Fibroblast of skin of left quadriceps (primary cell): ENCODE measurements at regions not wholly inside any gene's neighbourhood (a gene's known extent, or its start where the extent isn't known, plus 50 kb on each side); places are given as distances from the start of the nearest gene placed in this dataset.
"Not testable (repeated sequence)": the region's sequence is repeated elsewhere in the genome, so short reads cannot be mapped to it uniquely, and the experiment has no call there.

Source experiments
- DNase-seq, 2 experiments: peaks; one replicate each; pipeline ENCODE4 v3.0.0-alpha.2; 2013; ENCODE audit warnings: low read depth in 2 of 2

- no peak for DNase-seq
These were observed 750.2 kb downstream of the TBC1D22A start for GRCh38 chr22:47512617-47513016.

- DNase-seq = no peak
These were observed 742.5 kb downstream of the TBC1D22A start for GRCh38 chr22:47504962-47505361.

GRCh38 chr22:47498969-47499495, 736.6 kb downstream of the TBC1D22A start:
- DNase-seq = no peak

GRCh38 chr22:47497666-47498065, 735.2 kb downstream of the TBC1D22A start:
- no peak for DNase-seq

GRCh38 chr22:47495110-47495509, 732.7 kb downstream of the TBC1D22A start:
- DNase-seq = no peak

GRCh38 chr22:47488131-47488530, 725.7 kb downstream of the TBC1D22A start:
- not testable (repeated sequence) for DNase-seq

GRCh38 chr22:47486569-47487312, 724.3 kb downstream of the TBC1D22A start:
- no peak for DNase-seq

GRCh38 chr22:47484960-47485569, 722.6 kb downstream of the TBC1D22A start:
- DNase-seq = no peak

GRCh38 chr22:47476231-47476630, 713.8 kb downstream of the TBC1D22A start:
- no peak for DNase-seq

GRCh38 chr22:47474895-47475294, 712.4 kb downstream of the TBC1D22A start:
- no peak for DNase-seq

GRCh38 chr22:47474464-47474863, 712.0 kb downstream of the TBC1D22A start:
- no peak for DNase-seq

- DNase-seq = no peak
These were observed 710.2 kb downstream of the TBC1D22A start for GRCh38 chr22:47472636-47473035.

GRCh38 chr22:47471406-47471805, 709.0 kb downstream of the TBC1D22A start:
- DNase-seq = no peak

- DNase-seq = no peak
These were observed 703.4 kb downstream of the TBC1D22A start for GRCh38 chr22:47465809-47466208.

GRCh38 chr22:47465222-47465621, 702.8 kb downstream of the TBC1D22A start:
- DNase-seq = no peak

GRCh38 chr22:47463220-47463619, 700.8 kb downstream of the TBC1D22A start:
- no peak for DNase-seq

GRCh38 chr22:47460861-47461260, 698.4 kb downstream of the TBC1D22A start:
- no peak for DNase-seq

- no peak for DNase-seq
These were observed 697.7 kb downstream of the TBC1D22A start for GRCh38 chr22:47460176-47460575.

- no peak for DNase-seq
These were observed 695.9 kb downstream of the TBC1D22A start for GRCh38 chr22:47458348-47458747.

GRCh38 chr22:47457509-47458300, 695.3 kb downstream of the TBC1D22A start:
- no peak for DNase-seq

GRCh38 chr22:47457021-47457420, 694.6 kb downstream of the TBC1D22A start:
- no peak for DNase-seq

- DNase-seq = no peak
These were observed 693.6 kb downstream of the TBC1D22A start for GRCh38 chr22:47456031-47456430.
